ENCODE measurements at regions not wholly inside any gene's neighbourhood (a gene's known extent, or its start where the extent isn't known, plus 50 kb on each side); places are given as distances from the start of the nearest gene placed in this dataset.
"Not testable (repeated sequence)": the region's sequence is repeated elsewhere in the genome, so short reads cannot be mapped to it uniquely, and the experiment has no call there.

DNA sequence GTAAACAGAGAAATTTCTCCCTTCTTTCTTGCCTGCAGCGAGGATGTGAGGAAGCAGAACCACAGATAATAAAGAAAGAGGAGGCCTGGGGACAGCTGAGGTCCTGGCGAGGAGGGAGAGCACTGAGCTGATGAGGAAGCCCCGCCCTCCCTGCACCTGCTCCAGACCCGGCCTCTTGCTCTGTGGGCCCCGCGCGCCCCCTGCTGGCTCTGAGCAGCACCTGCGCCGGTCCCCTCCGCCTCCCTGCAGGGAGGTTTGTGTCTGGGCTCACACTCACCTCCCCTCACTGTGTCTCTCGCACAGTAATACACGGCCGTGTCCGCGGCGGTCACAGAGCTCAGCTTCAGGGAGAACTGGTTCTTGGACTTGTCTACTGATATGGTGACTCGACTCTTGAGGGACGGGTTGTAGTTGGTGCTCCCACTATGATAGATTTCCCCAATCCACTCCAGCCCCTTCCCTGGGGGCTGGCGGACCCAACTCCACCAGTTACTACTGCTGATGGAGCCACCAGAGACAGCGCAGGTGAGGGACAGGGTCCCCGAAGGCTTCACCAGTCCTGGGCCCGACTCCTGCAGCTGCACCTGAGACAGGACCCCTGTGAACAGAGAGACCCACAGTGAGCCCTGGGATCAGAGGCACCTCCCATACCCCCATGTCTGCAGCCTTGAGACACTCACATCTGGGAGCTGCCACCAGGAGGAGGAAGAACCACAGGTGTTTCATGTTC is 485.4 kb downstream of the TMEM121 start:
- not testable (repeated sequence) for H3K27ac ChIP-seq (ENCODE audit: low read depth, low read length); H3K4me1 ChIP-seq (ENCODE audit: control insufficient read depth, insufficient read depth, low read length); H3K27me3 ChIP-seq (ENCODE audit: control insufficient read depth, insufficient read depth, low read length); H3K9ac ChIP-seq (ENCODE audit: low read length); H3K36me3 ChIP-seq (ENCODE audit: control insufficient read depth, insufficient read depth, low read length); H3K4me3 ChIP-seq (ENCODE audit: low read depth, low read length)
- peaks cover 34% of the 10 kb centered on the region; the same call in 1 of the 2 replicates for H3K9me3 ChIP-seq (ENCODE audit: control insufficient read depth, insufficient read depth, low read depth, low read length)

- not testable (repeated sequence) for H3K4me1 ChIP-seq (ENCODE audit: control insufficient read depth, insufficient read depth, low read length); H3K4me3 ChIP-seq (ENCODE audit: low read depth, low read length); H3K36me3 ChIP-seq (ENCODE audit: control insufficient read depth, insufficient read depth, low read length); H3K27me3 ChIP-seq (ENCODE audit: control insufficient read depth, insufficient read depth, low read length); H3K27ac ChIP-seq (ENCODE audit: low read depth, low read length); H3K9ac ChIP-seq (ENCODE audit: low read length)
- peaks cover 30% of the 10 kb centered on the region; the same call in 1 of the 2 replicates for H3K9me3 ChIP-seq (ENCODE audit: control insufficient read depth, insufficient read depth, low read depth, low read length)
Observed at GRCh38 chr14:106012361-106012725, 486.0 kb downstream of the TMEM121 start.

GRCh38 chr14:106013879-106014376 is 487.5 kb downstream of the TMEM121 start:
- Histone ChIP-seq H3K4me3 (ENCODE audit: low read depth, low read length) (no peak overlapping the region), H3K27ac (ENCODE audit: low read depth, low read length) (no peak overlapping the region), H3K9me3 (ENCODE audit: control insufficient read depth, insufficient read depth, low read depth, low read length) (peaks cover 23% of the 10 kb centered on the region; the same call in 1 of the 2 replicates), H3K27me3 (ENCODE audit: control insufficient read depth, insufficient read depth, low read length) (peaks cover 6% of the 10 kb centered on the region; the same call in 1 of the 2 replicates), H3K9ac (ENCODE audit: low read length) (no peak overlapping the region), H3K36me3 (ENCODE audit: control insufficient read depth, insufficient read depth, low read length) (no peaks in the 10 kb centered on the region), H3K4me1 (ENCODE audit: control insufficient read depth, insufficient read depth, low read length) (no peaks in the 10 kb centered on the region)

GRCh38 chr14:106017952-106018351 is 491.6 kb downstream of the TMEM121 start:
- not testable (repeated sequence) for H3K9ac ChIP-seq (ENCODE audit: low read length); H3K27ac ChIP-seq (ENCODE audit: low read depth, low read length); H3K36me3 ChIP-seq (ENCODE audit: control insufficient read depth, insufficient read depth, low read length); H3K4me1 ChIP-seq (ENCODE audit: control insufficient read depth, insufficient read depth, low read length); H3K27me3 ChIP-seq (ENCODE audit: control insufficient read depth, insufficient read depth, low read length); H3K4me3 ChIP-seq (ENCODE audit: low read depth, low read length)
- H3K9me3 ChIP-seq (ENCODE audit: control insufficient read depth, insufficient read depth, low read depth, low read length) = peaks cover 22% of the 10 kb centered on the region; the same call in 1 of the 2 replicates

- Histone ChIP-seq H3K9me3 (ENCODE audit: control insufficient read depth, insufficient read depth, low read depth, low read length) (peaks cover 16% of the 10 kb centered on the region; the same call in 1 of the 2 replicates), H3K36me3 (ENCODE audit: control insufficient read depth, insufficient read depth, low read length) (no peaks in the 10 kb centered on the region), H3K9ac (ENCODE audit: low read length) (no peak overlapping the region), H3K4me3 (ENCODE audit: low read depth, low read length) (no peak overlapping the region), H3K27me3 (ENCODE audit: control insufficient read depth, insufficient read depth, low read length) (no peaks in the 10 kb centered on the region), H3K4me1 (ENCODE audit: control insufficient read depth, insufficient read depth, low read length) (no peaks in the 10 kb centered on the region), H3K27ac (ENCODE audit: low read depth, low read length) (no peak overlapping the region)
Observed at GRCh38 chr14:106021832-106022231, 495.4 kb downstream of the TMEM121 start.

- H3K4me1 ChIP-seq (ENCODE audit: control insufficient read depth, insufficient read depth, low read length); H3K27ac ChIP-seq (ENCODE audit: low read depth, low read length); H3K27me3 ChIP-seq (ENCODE audit: control insufficient read depth, insufficient read depth, low read length); H3K4me3 ChIP-seq (ENCODE audit: low read depth, low read length); H3K36me3 ChIP-seq (ENCODE audit: control insufficient read depth, insufficient read depth, low read length); H3K9ac ChIP-seq (ENCODE audit: low read length): not testable (repeated sequence)
- peaks cover 16% of the 10 kb centered on the region; the same call in 1 of the 2 replicates for H3K9me3 ChIP-seq (ENCODE audit: control insufficient read depth, insufficient read depth, low read depth, low read length)
Observed at GRCh38 chr14:106022648-106023047, 496.3 kb downstream of the TMEM121 start.

- Histone ChIP-seq H3K9ac (ENCODE audit: low read length) (no peak overlapping the region), H3K4me1 (ENCODE audit: control insufficient read depth, insufficient read depth, low read length) (no peaks in the 10 kb centered on the region), H3K27ac (ENCODE audit: low read depth, low read length) (no peak overlapping the region), H3K27me3 (ENCODE audit: control insufficient read depth, insufficient read depth, low read length) (no peaks in the 10 kb centered on the region; the same call in 1 of the 2 replicates), H3K36me3 (ENCODE audit: control insufficient read depth, insufficient read depth, low read length) (no peaks in the 10 kb centered on the region), H3K9me3 (ENCODE audit: control insufficient read depth, insufficient read depth, low read depth, low read length) (peaks cover 16% of the 10 kb centered on the region; the same call in 1 of the 2 replicates), H3K4me3 (ENCODE audit: low read depth, low read length) (no peak overlapping the region)
Observed at GRCh38 chr14:106023411-106023810, 497.0 kb downstream of the TMEM121 start.

DNA sequence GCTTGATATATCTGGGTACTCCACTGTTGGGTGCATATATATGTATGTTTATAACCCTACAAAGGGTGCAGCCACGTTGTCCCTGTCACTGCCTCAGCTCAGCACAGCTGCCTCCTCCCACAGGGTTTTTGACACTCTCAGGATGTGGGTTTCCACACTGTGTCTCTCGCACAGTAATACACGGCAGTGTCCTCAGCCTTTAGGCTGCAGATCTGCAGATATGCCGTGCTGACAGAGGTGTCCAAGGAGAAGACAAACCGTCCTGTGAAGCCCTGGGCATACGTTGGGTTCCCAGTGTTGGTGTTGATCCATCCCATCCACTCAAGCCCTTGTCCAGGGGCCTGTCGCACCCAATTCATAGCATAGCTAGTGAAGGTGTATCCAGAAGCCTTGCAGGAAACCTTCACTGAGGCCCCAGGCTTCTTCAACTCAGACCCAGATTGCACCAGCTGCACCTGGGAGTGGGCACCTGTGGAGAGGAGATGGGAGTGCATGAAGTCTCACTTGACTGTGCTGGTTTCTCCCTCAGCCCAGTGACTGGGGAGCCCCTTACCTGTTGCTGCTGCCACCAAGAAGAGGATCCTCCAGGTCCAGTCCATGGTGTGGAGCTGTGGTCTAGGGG is 498.7 kb downstream of the TMEM121 start:
- Histone ChIP-seq H3K27ac (ENCODE audit: low read depth, low read length) (no peak overlapping the region), H3K27me3 (ENCODE audit: control insufficient read depth, insufficient read depth, low read length) (no peaks in the 10 kb centered on the region; the same call in 1 of the 2 replicates), H3K4me3 (ENCODE audit: low read depth, low read length) (no peak overlapping the region), H3K36me3 (ENCODE audit: control insufficient read depth, insufficient read depth, low read length) (no peaks in the 10 kb centered on the region), H3K9me3 (ENCODE audit: control insufficient read depth, insufficient read depth, low read depth, low read length) (peaks cover 18% of the 10 kb centered on the region; the same call in 1 of the 2 replicates), H3K4me1 (ENCODE audit: control insufficient read depth, insufficient read depth, low read length) (no peaks in the 10 kb centered on the region), H3K9ac (ENCODE audit: low read length) (no peak overlapping the region)

GRCh38 chr14:106026026-106026425 is 499.6 kb downstream of the TMEM121 start:
- Histone ChIP-seq H3K4me1 (ENCODE audit: control insufficient read depth, insufficient read depth, low read length) (no peaks in the 10 kb centered on the region), H3K36me3 (ENCODE audit: control insufficient read depth, insufficient read depth, low read length) (no peaks in the 10 kb centered on the region), H3K27me3 (ENCODE audit: control insufficient read depth, insufficient read depth, low read length) (no peaks in the 10 kb centered on the region; the same call in 1 of the 2 replicates), H3K4me3 (ENCODE audit: low read depth, low read length) (no peak overlapping the region), H3K27ac (ENCODE audit: low read depth, low read length) (no peak overlapping the region), H3K9ac (ENCODE audit: low read length) (no peak overlapping the region), H3K9me3 (ENCODE audit: control insufficient read depth, insufficient read depth, low read depth, low read length) (peaks cover 28% of the 10 kb centered on the region; the same call in 1 of the 2 replicates)

GRCh38 chr14:106027759-106028158 is 501.4 kb downstream of the TMEM121 start:
- not testable (repeated sequence) for H3K9ac ChIP-seq (ENCODE audit: low read length); H3K27me3 ChIP-seq (ENCODE audit: control insufficient read depth, insufficient read depth, low read length); H3K4me1 ChIP-seq (ENCODE audit: control insufficient read depth, insufficient read depth, low read length); H3K27ac ChIP-seq (ENCODE audit: low read depth, low read length); H3K4me3 ChIP-seq (ENCODE audit: low read depth, low read length); H3K36me3 ChIP-seq (ENCODE audit: control insufficient read depth, insufficient read depth, low read length)
- H3K9me3 ChIP-seq (ENCODE audit: control insufficient read depth, insufficient read depth, low read depth, low read length) = peaks cover 29% of the 10 kb centered on the region; the same call in 1 of the 2 replicates

DNA sequence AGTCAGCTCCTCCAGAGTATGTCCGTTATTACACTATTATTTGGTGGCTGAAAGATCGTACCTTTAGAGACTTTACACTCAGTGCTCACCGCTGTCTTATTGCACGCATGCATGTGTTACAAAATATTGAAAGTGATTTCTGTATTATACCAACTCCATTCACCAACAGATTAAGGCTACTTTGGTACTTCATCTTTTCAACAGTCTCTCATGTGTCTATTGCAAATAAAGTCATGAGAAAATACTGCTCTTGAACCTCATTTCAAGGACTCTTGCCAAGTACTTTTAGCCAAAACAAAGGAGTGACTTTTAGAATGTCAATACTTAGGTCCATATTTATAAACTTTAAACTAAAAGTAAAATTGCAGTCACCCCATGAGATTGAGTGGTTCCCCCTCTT is 503.6 kb downstream of the TMEM121 start:
- H3K9me3 ChIP-seq (ENCODE audit: control insufficient read depth, insufficient read depth, low read depth, low read length) = peaks cover 37% of the 10 kb centered on the region; the same call in 1 of the 2 replicates
- H3K4me1 ChIP-seq (ENCODE audit: control insufficient read depth, insufficient read depth, low read length) = no peaks in the 10 kb centered on the region
- H3K36me3 ChIP-seq (ENCODE audit: control insufficient read depth, insufficient read depth, low read length) = no peaks in the 10 kb centered on the region
- no peak overlapping the region for H3K4me3 ChIP-seq (ENCODE audit: low read depth, low read length)
- H3K27ac ChIP-seq (ENCODE audit: low read depth, low read length) = no peak overlapping the region
- H3K27me3 ChIP-seq (ENCODE audit: control insufficient read depth, insufficient read depth, low read length) = peaks cover 6% of the 10 kb centered on the region; the same call in 1 of the 2 replicates
- H3K9ac ChIP-seq (ENCODE audit: low read length) = no peak overlapping the region

Measured in HUES6 (cell line).